Mesothelial cell of epicardium (in vitro differentiated cells): ENCODE measurements at regions not wholly inside any gene's neighbourhood (a gene's known extent, or its start where the extent isn't known, plus 50 kb on each side); places are given as distances from the start of the nearest gene placed in this dataset.

Experiments
- DNase-seq, 2 experiments: peaks; one replicate each; pipeline ENCODE4 v3.0.0; 2021; ENCODE audit warnings: low spot score in 2 of 2; ENCODE audit not compliant: unreplicated experiment in 2 of 2
- H3K27ac Mint-ChIP-seq: 2 replicates; pipeline ENCODE4 v1.8.0; 2021; ENCODE audit warnings: mixed read lengths
- H3K27me3 Mint-ChIP-seq: 2 replicates; pipeline ENCODE4 v1.8.0; 2021; ENCODE audit warnings: low read depth, mixed read lengths
- H3K36me3 Mint-ChIP-seq: 2 replicates; pipeline ENCODE4 v1.8.0; 2021; ENCODE audit warnings: mixed read lengths
- H3K4me1 Mint-ChIP-seq: 2 replicates; pipeline ENCODE4 v1.8.0; 2021; ENCODE audit warnings: mixed read lengths
- H3K4me3 Mint-ChIP-seq: 2 replicates; pipeline ENCODE4 v1.8.0; 2021; ENCODE audit warnings: mild to moderate bottlenecking, moderate library complexity, mixed read lengths
- H3K9me3 Mint-ChIP-seq: 2 replicates; pipeline ENCODE4 v1.8.0; 2021; ENCODE audit warnings: mixed read lengths
- TF ChIP-seq, protein P1 (sequence below): fragments of 200-600 bp; sonication (generic); IDR thresholded peaks from one replicate; pipeline ENCODE4 v1.5.0; 2021; ENCODE audit warnings: antibody characterized with exemption; ENCODE audit not compliant: unreplicated experiment

- Mint-ChIP-seq H3K36me3 (no peaks in the 10 kb centered on the region), H3K9me3 (no peaks in the 10 kb centered on the region), H3K27me3 (peaks cover 55% of the 10 kb centered on the region), H3K27ac (no peak overlapping the region), H3K4me1 (no peaks in the 10 kb centered on the region), H3K4me3 (no peak overlapping the region)
- TF ChIP-seq, protein P1, sequence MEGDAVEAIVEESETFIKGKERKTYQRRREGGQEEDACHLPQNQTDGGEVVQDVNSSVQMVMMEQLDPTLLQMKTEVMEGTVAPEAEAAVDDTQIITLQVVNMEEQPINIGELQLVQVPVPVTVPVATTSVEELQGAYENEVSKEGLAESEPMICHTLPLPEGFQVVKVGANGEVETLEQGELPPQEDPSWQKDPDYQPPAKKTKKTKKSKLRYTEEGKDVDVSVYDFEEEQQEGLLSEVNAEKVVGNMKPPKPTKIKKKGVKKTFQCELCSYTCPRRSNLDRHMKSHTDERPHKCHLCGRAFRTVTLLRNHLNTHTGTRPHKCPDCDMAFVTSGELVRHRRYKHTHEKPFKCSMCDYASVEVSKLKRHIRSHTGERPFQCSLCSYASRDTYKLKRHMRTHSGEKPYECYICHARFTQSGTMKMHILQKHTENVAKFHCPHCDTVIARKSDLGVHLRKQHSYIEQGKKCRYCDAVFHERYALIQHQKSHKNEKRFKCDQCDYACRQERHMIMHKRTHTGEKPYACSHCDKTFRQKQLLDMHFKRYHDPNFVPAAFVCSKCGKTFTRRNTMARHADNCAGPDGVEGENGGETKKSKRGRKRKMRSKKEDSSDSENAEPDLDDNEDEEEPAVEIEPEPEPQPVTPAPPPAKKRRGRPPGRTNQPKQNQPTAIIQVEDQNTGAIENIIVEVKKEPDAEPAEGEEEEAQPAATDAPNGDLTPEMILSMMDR: no peak
- DNase-seq: no peak
Observed at GRCh38 chr9:2923766-2924379, 80.0 kb upstream of the PUM3 start.

DNA sequence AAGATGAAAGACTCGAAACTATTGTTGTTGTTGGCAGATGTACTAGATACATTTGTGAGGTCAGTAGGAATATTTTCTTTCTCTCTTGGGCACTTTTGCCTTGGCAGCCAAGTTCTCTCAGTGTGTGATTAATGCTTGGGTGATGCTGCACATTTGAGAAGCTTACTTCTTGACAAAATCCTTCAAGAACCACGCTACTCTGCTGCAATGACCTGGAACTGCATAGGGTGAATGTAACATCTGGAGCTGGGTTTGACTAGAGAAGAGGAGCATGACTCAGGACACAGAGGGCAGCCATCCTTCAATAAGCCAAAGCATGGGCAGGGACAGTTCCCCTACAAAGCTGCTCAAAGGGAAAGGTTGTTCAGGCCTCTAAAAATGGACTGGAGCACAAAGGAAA is 75.5 kb upstream of the PUM3 start:
- Mint-ChIP-seq H3K4me3 (no peak overlapping the region), H3K36me3 (no peaks in the 10 kb centered on the region), H3K4me1 (no peaks in the 10 kb centered on the region), H3K9me3 (no peaks in the 10 kb centered on the region), H3K27ac (no peak overlapping the region), H3K27me3 (peaks cover 69% of the 10 kb centered on the region)
- DNase-seq: no peak
- TF ChIP-seq, protein P1: no peak

GRCh38 chr9:2916382-2916985 is 72.6 kb upstream of the PUM3 start:
- DNase-seq: no peak
- Mint-ChIP-seq H3K4me3 (no peak overlapping the region), H3K4me1 (no peaks in the 10 kb centered on the region), H3K36me3 (no peaks in the 10 kb centered on the region), H3K27me3 (peaks cover 73% of the 10 kb centered on the region), H3K9me3 (no peaks in the 10 kb centered on the region), H3K27ac (no peak overlapping the region)
- TF ChIP-seq, protein P1: no peak

DNA sequence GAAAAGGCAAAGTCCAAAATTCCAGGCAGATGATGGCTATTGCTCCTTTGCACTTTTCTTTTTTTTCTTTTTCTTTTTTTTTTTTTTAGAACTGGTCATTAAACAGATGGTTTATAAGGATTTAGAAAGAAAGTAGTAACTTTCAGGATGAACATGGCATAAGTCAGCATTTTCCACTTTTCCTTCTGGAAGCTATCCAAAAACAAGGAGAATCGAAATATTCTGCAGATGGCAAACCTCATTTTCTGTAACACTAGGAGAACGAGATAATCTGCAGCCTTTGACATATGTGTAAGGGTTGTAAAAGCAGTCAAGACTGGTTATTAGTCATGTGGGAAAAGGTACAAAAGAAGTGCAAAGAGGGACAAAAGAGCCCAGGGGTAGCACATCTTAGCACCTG is 69.1 kb upstream of the PUM3 start:
- H3K4me3 Mint-ChIP-seq: no peak overlapping the region
- TF ChIP-seq, protein P1: no peak
- H3K27ac Mint-ChIP-seq: no peak overlapping the region
- H3K4me1 Mint-ChIP-seq: no peaks in the 10 kb centered on the region
- H3K36me3 Mint-ChIP-seq: no peaks in the 10 kb centered on the region
- no peak for DNase-seq
- H3K27me3 Mint-ChIP-seq: peaks cover 60% of the 10 kb centered on the region
- H3K9me3 Mint-ChIP-seq: no peaks in the 10 kb centered on the region

GRCh38 chr9:2907411-2907810 is 63.5 kb upstream of the PUM3 start:
- Mint-ChIP-seq H3K4me1 (peaks cover 3% of the 10 kb centered on the region), H3K4me3 (no peak overlapping the region), H3K36me3 (no peaks in the 10 kb centered on the region), H3K27ac (no peak overlapping the region), H3K9me3 (no peaks in the 10 kb centered on the region), H3K27me3 (peaks cover 35% of the 10 kb centered on the region)
- DNase-seq: no peak
- TF ChIP-seq, protein P1: no peak
